ENCODE measurements at regions not wholly inside any gene's neighbourhood (a gene's known extent, or its start where the extent isn't known, plus 50 kb on each side); places are given as distances from the start of the nearest gene placed in this dataset.

- Histone ChIP-seq H2BK5ac (ENCODE audit: insufficient read length, low read length) (no peak overlapping the region), H4K91ac (ENCODE audit: insufficient read length, low read depth, low read length) (no peak overlapping the region), H3K14ac (ENCODE audit: insufficient read depth, low read length) (no peak overlapping the region), H2BK20ac (ENCODE audit: low read depth, low read length, poor library complexity, severe bottlenecking) (no peak overlapping the region), H2BK15ac (ENCODE audit: low read depth, low read length) (no peak overlapping the region), H2AK5ac (ENCODE audit: insufficient read length, low read length) (no peak overlapping the region), H3T11ph (ENCODE audit: low read length) (no peak overlapping the region), H4K8ac (replicated peaks; ENCODE audit: insufficient read length, low read depth, low read length) (no peak overlapping the region), H3K79me2 (ENCODE audit: insufficient read depth, low read length) (no peaks in the 10 kb centered on the region), H3K18ac (ENCODE audit: insufficient read length, low read depth, low read length) (no peak overlapping the region), H3K4ac (ENCODE audit: low read depth, low read length) (no peak overlapping the region), H2BK120ac (ENCODE audit: low read depth, low read length, poor library complexity, severe bottlenecking) (no peak overlapping the region), H3K9me3 (ENCODE audit: control insufficient read depth, low read depth, low read length) (no peaks in the 10 kb centered on the region), H4K5ac (ENCODE audit: insufficient read length, low read depth, low read length) (no peak overlapping the region), H3K4me2 (ENCODE audit: insufficient read depth, insufficient read length, low read length) (no peak overlapping the region), H3K23me2 (ENCODE audit: insufficient read length, low read depth, low read length, poor library complexity, severe bottlenecking) (no peaks in the 10 kb centered on the region), H3K23ac (ENCODE audit: insufficient read length, low read depth, low read length) (no peak overlapping the region), H3K27me3 (ENCODE audit: insufficient read depth, low read length) (no peaks in the 10 kb centered on the region), H2BK12ac (ENCODE audit: insufficient read length, low read depth, low read length) (no peak overlapping the region), H3K27ac (ENCODE audit: insufficient read length, low read depth, low read length) (no peak overlapping the region), H3K4me1 (ENCODE audit: insufficient read depth, low read length) (no peaks in the 10 kb centered on the region), H4K20me1 (ENCODE audit: control insufficient read depth, insufficient read depth, insufficient read length) (no peaks in the 10 kb centered on the region), H3K9ac (ENCODE audit: extremely low read depth, insufficient read length, low read length) (no peak overlapping the region), H3K56ac (ENCODE audit: insufficient read length, low read depth, low read length) (no peak overlapping the region), H3K79me1 (ENCODE audit: insufficient read depth, low read depth, low read length, poor library complexity, severe bottlenecking) (no peaks in the 10 kb centered on the region), H2AFZ (ENCODE audit: low read length) (no peak overlapping the region)
- TF ChIP-seq, protein P1, sequence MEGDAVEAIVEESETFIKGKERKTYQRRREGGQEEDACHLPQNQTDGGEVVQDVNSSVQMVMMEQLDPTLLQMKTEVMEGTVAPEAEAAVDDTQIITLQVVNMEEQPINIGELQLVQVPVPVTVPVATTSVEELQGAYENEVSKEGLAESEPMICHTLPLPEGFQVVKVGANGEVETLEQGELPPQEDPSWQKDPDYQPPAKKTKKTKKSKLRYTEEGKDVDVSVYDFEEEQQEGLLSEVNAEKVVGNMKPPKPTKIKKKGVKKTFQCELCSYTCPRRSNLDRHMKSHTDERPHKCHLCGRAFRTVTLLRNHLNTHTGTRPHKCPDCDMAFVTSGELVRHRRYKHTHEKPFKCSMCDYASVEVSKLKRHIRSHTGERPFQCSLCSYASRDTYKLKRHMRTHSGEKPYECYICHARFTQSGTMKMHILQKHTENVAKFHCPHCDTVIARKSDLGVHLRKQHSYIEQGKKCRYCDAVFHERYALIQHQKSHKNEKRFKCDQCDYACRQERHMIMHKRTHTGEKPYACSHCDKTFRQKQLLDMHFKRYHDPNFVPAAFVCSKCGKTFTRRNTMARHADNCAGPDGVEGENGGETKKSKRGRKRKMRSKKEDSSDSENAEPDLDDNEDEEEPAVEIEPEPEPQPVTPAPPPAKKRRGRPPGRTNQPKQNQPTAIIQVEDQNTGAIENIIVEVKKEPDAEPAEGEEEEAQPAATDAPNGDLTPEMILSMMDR (conservative IDR thresholded peaks at IDR 0.05) = no peak
- Mint-ChIP-seq H3K4me1 (peaks cover 0 to 3% of the 10 kb centered on the region in 2 experiments; a peak in 2 of 4 replicates), H3K4me3 (no peak overlapping the region), H3K36me3 (ENCODE audit: insufficient read depth in 1 of 3, low read depth in 3 of 3) (no peaks in the 10 kb centered on the region), H3K27ac (no peak overlapping the region), H3K9me3 (no peaks in the 10 kb centered on the region), H3K27me3 (ENCODE audit: low read depth) (no peaks in the 10 kb centered on the region)
- WGBS (ENCODE audit: extremely low coverage, insufficient read length, low lambda C conversion rate) = no CpG with 5 or more reads among the region's 3 CpGs
- DNase-seq = no peak
Observed at GRCh38 chr9:19624519-19624918, 164.3 kb downstream of the SLC24A2 start.
